Activated effector memory CD4-positive, alpha-beta T cell treated with Interleukin-2 at 50 U/mL for 16 hours (primary cell): ENCODE measurements at regions not wholly inside any gene's neighbourhood (a gene's known extent, or its start where the extent isn't known, plus 50 kb on each side); places are given as distances from the start of the nearest gene placed in this dataset.

ENCODE experiments used
- DNase-seq: peaks from one replicate; pipeline ENCODE4 v3.0.0-alpha.2; 2020

DNA sequence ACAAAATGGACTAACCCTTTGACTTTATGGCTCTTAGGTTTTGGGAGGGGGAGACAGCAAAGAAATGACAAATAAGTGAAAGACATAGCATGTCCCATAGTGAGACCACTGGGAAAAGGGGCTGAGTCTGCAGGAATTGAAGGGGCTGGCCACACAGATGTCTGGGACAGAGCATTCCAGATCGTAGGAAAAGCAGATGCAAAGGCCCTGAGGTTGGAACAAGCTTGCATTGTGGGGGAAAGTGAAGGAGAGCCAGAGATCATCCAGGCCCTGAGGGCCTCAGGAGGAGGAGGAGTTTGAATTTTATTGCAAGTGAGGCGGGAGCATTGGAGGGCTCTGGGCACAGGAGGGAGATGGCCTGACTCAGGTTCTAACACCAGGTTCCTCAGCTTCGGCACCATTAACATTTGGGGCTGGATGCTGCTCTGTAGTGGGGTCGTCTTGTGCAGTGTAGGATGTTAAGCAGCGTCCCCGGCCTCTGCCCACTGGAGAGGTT is 97.5 kb downstream of the CEBPB start:
- DNase-seq: no peak

DNA sequence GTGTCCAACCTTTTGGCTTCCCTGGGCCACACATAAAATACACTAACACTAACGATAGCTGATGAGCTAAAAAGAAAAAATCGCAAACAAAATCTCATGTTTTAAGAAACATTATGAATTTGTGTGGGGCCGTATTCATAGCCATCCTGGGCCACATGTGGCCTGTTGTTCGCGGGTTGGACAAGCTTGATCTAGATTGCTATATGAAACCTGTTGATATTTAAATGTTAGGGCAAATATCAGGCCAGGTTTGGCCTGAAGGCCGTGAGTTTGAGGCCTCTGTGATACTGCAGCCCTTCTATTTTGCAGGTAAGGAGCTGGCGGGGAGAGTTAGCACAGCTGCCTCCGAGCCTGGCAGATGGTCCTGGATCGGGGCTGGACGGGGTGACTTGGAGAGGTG is 99.0 kb downstream of the CEBPB start:
- DNase-seq: no peak

DNA sequence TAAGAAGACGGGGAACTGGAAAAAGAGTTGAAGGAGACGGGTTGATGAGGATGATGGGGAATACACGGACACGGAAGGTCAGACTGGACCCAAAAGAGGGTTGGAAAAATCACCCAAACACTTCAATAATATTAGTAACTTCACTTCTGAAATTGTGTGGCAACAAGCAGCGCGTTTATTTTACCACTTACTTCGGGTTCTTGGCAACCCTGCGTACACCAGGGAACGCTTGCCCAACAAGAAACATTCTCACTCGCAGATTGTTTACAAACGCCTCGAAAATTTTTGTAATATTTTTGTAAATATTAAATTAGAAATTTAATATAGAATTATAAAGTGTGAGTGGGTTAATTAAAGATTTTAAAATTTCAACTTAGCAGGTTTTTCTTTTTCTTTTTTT is 99.5 kb downstream of the CEBPB start:
- no peak for DNase-seq

DNA sequence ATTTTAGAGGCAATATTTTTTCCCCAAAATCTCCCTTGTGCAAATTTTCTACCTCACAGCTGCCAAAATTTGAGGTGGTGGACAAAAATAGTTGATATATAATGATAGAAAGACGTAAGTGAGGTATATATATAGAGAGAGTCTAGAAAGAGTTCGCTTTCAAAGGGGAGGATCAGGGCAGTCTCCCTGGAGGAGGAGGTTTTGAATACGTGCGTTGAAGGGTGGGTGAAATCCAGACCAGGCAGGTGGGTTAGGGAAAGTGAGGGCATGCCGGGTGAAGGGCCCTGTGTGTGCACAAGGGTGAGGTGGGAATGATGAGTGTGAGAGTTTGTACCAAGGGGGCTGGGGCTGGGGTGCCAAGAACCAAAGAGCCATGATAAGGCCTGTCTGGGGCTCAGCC is 100.2 kb downstream of the CEBPB start:
- DNase-seq: no peak

DNA sequence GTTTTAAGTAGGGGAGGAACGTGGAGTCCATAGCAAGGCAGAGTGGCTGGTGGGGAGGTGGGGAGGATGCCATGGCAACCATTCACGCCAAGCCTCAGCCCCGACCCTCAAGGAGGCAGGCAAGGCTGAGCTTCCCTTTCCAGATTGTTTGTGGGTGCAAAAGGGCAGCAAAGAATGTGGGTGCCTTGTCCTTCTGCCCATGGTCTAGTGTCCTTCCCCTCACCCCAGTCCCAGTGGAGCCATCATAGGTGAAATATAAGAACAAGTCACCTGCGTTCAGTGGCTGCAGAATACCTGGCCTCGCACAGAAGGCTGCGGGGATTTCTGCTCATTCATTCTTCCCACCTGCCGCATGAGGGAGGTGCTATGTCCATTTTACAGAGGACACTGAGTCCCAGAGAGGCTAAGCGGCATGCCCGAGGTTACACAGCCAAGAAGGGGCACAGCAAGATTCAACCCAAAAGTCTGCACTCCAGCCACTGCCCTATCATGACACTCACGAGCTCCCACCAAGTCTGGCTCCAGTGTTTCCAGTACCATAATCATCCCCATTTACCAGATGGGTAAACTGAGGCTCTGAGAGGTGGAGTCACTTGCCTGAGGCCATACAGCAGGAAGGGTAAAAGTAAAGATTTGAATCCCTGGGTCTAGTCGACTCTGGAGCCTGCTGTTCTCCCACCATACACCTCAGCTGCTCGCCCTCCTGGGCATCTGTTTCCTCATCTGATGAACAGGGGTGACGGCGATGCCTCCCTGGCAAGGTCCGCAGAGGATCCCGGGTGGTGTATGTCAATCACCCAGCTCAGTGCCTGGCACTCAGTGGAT is 100.8 kb downstream of the CEBPB start:
- DNase-seq: no peak

DNA sequence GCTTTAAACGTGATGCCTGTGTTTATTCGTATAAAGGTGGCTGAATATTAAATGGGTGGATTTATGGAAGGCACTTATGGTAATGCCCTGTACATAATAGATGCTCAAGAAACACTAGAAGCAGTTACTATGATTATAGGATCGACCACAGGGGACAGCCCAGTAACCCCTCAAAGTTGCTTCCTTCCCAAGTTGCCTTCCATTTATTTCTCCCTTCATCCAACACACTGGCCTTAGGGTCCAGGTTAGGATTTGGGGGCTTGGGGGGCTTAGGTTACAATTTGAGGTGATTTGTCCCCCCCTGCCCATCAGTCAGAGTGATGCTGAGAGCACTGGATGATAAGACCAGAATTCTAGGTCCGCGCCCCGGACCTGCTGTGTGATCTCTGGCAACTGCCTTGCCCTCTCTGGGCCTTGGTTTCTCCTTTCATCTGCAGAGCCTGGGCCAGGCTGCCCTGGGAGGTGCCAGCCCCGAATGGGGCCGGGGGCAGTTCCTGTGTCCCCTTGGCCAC is 101.5 kb downstream of the CEBPB start:
- no peak for DNase-seq

DNA sequence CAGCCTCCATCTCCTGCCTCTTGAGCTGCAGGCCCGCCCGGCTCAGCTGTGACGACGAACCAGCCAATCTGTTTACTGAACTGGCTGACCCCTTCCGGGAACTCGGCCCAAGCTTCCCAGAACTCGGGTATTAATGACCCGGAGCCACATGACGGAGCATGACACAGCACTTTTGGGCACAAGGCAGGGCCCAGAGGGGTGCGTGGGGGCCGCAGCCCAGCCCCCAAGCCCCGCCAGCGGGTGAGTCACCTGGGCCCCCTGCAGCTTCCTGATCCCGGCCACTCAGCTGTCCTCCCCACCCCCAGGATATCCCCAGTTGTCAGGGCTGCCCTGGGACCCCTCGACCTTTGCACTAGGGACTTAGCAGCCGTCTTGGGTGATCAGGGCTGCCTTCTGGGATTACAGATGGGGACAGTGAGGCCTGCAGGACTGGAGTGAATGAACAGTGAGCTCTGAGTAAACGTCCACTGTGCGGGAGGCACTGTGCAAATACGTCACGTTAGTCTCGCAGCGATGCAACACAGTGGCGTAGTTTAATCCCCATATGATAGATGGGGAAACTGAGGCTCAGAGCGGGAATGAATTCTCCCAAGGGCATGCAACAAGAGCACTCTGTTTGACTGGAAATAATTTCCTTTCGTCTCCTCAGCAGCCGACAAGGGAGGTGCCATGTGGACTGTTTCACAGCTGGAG is 102.1 kb downstream of the CEBPB start:
- no peak for DNase-seq

DNA sequence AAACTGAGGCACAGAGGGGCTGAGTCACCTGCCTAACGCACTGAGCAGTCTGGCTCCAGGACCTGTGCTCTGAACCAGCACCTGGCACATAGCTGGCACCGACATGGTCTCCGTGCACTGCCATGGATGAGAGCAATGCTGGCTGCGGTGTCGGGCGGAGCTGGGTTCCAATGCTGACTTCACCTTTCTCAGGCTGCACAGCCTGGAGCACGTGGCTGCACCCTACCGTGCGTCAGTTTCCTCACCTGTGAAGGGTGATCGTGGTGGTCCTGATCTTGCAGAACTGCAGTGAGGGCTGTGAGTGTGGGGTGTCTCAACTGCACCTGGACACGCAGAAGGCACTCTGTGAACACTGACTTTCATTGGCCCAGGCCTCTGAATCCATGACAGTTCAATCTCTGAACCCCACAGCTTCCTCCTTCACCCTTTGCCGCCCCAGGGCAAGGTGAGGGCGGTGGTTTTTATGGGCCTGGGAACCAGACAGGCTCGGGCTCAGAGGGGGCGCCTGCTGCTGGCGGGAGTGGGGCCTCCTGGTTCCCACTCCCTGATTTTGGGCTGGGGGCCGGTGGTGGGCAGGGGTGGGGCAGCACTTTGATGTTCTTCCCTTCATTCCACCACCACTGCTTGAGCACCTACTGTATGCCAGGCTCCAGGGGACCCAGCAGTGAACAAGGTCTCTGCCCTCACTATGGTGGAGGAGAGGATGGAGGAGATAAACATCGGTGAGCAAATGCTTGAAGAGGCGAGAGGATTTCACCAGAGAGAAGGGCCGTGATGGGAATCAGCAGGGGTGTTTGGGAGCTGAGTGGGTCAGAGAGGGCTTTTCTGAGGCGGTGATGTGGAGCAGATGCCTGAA is 102.9 kb downstream of the CEBPB start:
- DNase-seq: no peak

DNA sequence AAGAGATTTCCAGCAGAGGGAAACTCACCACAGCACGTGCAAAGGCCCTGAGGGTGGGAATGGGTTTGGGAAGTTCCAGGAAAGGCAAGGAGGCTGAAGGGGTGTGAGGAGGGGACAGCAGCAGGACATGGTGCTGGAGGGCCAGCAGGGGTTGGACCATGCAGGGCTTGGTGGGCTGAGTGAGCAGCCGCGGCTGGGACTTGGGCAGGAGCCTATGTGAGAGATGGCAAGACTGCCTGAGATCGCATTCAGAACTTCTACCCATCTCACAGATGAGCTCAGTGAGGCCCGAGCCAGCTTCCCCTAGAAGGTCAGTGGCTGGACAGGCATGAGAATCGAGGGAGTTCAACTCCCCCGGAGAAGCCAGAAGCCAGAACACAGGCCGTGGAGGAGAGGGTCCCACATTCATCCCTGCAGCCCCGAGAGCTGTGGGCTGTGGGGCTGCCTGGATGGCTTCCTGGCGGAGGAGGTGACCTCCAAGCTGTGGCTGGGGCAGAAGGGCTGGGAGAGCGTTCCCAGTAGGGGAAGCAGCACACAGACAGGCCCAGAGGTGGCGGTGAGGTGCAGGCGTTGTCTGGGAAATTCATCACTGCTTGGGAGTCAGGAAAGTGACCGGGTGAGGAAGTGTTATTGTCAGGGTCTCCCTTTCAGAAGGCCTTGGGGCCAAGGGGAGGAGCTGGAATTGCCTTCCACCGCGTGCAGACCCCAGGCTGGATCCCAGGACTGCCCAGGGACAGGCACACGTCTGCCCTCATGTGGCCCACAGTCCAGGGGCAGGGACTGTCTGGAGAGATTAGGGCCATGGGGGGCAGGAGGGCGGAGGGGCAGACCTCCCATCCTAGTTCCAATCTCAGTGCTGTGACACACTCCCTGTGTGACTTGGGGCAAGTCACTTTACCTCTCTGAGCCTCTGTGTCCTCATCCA is 103.8 kb downstream of the CEBPB start:
- DNase-seq: no peak

DNA sequence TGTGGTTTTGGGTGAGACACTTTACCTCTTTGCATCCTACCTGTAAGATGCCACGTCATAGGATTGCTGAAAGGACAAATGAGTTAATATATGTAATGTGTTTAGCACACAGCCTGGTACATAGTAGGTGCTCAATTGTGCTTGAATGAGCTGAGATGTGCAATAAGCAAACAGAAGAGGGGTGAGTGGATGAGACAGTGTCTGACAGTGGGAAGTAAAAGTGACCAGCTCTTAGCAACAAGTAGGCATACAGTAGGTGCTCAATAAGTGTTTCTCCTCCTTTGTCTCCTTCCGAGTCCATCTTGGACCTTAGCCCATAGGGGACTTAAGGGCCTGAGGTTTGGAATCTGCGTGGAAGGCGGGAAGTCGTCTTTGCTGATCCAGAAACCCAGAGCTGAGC is 104.7 kb downstream of the CEBPB start:
- DNase-seq: no peak

DNA sequence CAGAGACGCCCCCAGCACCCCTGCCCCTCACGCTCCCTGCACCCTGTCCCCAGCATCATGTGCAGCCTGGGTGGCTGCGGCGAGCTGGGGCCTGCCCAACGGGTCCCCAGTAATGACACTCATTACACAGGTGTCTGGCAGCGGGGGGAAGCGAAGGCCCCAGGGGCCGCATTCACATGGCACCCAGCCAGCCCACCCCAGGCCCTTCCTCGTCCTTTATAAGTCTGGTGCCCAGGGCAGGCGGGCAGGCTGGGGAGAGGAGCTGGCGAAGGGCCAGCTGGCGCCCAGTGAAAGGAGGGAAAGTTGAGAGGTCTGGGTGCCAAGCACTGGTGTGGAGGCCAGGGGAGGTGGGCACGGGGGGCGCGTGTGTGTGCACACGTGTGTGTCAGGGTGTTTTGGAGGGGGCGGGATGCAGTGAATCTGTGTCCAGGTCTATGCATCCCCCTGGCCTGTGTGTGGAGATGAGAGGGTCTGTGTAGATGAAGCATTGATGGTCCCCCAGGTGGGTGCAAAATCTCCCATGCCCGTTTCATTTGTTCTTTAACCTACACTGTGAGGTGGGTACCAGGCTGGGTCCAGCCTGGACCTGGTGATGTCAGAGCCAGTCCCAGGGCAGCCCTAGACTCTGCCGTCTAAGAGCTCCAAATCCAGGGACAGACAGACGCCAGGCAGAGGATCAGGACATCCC is 105.3 kb downstream of the CEBPB start:
- no peak for DNase-seq

DNA sequence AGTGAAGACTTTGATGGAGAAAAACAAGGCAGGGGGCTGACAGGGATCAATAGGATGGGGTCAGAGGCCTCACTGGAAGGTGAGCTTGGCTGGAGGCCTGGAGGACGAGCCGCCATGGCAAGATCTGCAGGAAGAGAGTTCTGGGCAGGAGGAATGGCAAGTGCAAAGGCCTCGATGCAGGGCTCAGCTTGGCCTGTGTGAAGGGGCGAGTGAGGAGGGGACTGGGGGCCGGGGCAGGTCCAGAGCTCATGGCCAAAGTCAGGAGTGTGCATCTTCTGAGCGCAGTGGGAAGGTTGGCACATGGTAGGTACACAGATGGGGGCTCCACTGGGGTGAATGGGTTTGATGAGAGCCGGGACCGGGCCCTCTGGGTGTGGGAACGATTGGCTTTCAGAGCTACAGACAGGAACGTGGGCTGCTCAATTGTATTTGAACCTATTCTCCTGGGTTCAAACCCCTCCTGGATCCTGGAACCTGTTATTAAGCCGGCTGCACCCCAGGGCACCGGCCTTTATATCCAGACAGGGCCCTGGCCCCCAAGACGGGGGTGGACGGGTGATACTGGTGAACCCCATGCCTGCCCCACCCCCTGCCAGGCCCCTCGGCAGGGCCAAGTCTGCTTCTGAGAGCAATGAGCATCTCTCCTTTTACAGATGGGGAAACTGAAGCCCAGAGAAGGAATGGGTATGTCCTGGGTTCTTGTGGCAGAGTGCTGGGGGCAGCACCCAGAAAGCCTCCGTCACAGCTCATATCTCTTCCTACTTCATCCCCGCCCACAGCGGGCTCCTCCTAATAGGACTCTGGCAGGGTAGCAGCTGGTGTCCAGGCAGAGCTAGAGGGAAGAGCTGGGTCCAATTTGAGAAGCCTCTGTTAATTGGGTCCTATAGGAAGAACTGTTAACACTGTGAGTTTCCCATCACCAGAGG is 106.1 kb downstream of the CEBPB start:
- no peak for DNase-seq

DNA sequence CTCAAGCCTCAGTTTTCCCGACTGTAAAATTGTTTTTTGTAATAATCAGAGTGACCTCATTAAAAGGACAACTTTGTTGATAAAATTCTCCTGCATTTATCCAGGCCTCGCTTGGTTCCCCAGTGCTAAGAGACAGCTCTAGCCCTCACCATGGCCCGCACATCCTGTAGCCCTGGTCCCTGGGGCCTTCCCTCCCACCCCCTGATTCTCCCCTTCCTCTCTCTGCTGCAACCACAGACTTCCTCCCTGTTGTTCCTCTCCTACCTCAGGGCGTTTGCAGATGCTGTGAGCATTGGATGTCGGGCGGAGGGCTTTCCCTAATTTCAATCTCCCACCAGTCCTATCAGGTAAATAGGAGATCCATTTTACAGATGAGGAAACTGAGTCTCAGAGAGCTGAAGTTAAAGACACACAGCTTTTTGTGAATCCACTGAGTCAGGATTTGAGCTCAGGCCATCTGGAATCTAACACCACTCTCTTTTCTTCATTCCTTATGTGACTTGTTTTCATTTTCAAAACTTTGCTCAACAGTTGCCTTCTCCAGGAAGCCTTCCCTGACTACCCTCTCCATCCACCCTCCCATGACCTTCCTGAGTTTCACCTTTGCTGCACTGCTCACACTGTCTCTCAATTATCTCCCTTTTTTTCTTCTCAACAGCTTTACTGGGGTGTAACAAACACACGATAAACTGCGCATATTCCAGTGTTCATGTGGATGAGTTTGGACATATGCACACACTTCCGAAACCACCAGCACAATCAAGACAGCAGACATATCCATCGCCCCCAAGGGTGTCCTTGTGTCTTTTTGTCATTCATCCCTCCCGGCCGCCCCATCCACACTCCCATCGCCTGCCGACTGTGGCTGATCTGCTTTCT is 107.1 kb downstream of the CEBPB start:
- no peak for DNase-seq

DNA sequence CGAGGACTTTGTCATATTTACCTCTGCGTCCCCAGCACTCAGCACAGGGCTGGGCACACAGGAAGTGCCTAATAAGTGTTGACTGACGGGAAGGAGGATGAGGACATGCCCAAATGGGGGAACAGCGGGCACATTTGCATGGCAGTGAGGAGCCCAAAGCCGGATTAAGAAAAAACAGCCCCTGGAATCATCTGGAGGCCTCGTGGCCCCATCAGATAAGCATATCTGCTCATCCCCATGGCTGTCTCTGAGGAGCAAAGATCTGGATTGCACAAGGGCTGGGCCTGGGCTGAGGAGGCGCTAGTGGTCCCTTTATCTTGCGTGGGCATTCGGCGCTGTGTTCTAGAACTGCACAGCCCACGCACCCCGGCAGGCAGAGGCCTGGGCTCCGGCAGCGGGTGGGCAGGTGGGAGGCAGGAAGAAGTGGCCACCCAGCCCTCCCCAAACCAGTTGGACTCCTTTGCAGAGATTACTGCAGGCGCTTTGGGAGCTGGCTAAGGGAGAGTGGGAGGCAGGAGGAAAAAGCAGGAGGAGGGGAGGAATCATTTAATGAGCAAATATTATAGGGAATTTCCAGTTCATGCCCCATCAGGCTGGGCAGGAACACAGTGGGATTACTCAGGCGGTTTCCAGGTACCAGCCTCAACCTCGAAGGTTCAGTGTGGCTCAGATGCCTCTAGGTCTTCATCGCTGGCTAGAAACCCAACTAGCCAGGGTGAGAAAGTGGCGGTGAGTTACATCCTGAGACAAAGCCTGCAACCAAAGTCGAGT is 108.1 kb downstream of the CEBPB start:
- no peak for DNase-seq

DNA sequence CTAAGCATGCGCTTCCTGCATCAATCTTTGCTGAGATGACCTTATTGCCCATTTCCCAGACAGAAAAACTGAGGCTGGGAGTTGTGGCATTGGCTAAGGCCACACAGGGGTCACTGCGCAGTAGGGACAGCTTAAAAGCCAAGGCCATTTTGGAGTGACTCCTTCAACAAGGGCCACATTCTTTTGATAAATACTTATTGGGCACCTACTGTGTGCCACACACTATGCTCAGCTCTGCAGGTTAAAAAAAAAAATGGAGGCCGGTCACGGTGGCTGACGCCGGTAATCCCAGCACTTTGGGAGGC is 108.6 kb downstream of the CEBPB start:
- no peak for DNase-seq

DNA sequence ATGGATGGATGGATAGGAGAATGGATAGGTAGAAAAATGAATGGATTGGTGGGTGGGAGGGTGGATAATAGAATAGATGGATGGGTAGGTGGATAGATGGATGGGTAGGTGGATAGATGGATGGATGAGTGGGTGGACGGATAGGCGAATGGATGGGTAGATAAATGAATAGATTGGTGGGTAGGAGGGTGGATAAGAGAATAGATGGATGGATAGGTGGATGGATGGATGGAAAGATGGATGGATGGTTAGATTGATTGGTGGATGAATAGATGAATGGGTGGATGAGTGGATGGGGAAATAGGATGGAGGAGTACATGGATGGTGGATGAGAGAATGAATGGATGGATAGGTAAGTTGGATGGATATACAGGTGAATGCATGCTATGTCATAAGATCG is 110.5 kb downstream of the CEBPB start:
- DNase-seq: no peak

DNA sequence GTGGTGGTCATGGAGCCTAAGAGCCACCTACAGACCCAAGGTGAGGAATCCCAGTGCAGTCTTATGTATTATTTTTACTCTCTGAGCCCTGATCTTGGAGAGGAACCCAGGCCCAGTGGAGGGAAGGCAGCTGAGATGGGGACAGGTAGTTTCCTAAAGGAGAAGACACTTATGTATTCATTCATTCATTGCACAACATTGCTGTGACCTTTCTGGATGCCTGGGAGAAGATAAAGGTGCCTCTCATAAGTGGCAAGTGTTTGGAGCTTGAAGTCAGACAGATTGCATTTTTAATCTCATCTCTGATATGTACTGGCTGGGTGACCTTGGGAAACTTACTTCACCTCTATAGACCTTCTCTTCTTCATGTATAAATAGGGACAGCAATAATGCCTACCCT is 111.1 kb downstream of the CEBPB start:
- DNase-seq: no peak

DNA sequence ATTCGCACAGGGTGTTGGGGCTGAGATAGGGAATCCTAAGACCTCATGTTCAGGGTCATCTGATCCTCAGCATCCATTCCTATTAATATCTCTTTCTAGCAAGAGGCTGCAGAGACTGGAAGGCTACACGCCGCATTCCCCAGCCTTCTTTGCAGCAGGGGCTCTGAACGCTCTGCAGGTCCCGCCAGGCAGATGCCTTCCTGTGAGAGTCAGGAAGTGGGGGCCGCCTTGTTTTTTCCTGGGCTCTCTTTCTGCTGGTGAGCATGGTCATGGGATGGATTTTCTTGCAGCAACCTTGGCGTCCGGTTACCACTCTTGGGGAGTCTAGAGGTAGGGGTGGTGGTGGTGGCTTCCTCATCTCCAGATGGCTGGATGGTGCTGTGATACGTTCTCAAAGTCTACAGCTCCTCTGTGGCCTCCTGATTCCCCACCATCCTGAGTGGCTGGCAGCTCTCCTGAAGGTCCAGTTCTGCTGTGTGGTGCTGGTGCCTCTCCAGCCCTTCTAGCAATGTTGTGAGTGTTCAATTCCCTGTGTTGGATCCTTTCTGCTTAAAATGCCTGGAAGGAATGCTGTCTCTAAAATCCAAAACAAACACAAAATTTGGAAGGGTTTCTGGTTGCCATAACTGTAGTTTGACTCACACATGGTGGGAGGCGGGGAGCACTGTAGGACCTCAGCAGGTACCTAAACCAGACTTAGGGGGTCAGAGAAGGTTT is 111.9 kb downstream of the CEBPB start:
- DNase-seq: no peak
